HG03521 (cell line): ENCODE measurements at regions not wholly inside any gene's neighbourhood (a gene's known extent, or its start where the extent isn't known, plus 50 kb on each side); places are given as distances from the start of the nearest gene placed in this dataset.

Source experiments
- ATAC-seq: cut with Tn5 transposase; IDR thresholded peaks from one replicate; pipeline ENCODE4 v1.9.1; 2021; ENCODE audit warnings: mild to moderate bottlenecking, moderate library complexity; ENCODE audit not compliant: unreplicated experiment

DNA sequence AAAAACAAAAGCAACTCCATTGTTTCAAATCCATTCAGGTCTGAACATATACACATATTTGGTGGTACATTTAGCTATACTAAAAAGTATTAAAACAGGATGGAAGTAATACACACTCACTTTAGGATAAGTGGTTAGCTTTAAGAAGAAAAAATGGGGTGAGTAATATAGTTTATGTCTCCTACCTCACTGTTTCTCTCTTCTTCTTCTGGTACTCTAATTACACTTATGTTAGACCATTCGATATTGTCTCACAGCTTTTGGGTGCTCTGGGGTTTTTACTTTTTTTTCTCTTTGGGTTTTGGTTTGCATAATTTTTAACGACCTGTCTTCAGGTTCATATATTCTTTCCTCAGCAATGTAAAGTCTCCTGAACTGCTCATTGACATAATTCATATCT lies 75.4 kb upstream of the AKAP13 start:
- no peak for ATAC-seq

DNA sequence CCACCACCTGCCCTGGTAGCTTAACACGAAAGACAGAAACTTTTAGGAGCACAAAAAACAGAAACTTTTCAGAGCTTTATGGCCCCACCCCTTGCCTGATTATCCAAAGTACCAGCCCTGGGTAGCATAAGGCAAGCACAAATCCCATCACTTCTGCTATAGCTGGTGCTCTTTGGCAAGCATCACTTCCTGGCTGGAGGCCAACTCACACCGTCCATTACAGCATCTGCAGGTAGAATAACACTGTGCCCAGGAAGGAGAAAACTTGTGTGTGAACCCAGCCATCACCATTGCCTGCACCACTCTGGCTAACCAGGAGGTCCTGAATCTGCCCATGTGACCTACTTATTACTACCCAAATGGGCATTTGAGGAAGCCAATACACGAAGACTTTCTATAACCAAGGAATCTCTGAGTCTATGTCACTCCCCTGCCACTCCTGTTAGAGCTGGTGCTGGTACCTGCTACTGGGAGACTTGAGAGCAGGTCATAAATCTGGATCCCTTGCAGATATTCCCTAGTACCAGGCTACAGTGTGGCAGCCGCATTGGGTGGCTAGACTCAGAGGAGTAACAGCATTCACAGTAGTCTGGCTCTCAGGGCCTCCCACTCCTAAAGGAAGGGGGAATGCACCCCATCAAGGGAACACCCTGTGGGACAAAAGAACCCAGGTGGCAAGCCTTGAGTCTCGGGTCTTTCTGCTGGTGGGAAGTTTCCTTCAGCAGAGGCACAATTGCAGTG lies 73.3 kb upstream of the AKAP13 start:
- ATAC-seq = no peak

DNA sequence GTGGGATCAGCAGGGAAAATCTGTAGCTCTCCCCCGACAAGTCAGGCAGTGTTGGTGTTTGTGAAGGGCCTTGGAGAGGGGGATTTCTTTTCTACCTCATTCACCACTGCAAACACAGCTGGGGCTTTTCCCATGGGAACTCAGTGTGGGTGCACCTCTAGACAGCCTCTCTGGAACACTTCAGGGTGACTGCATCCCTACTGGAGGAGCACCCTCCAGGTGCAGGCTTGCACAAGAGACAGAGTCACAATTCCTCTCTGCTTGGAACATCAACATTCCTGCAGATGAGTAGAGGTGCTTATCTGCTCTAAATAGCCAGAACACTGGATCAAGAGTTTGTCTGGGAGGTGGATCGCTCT lies 72.7 kb upstream of the AKAP13 start:
- no peak for ATAC-seq

DNA sequence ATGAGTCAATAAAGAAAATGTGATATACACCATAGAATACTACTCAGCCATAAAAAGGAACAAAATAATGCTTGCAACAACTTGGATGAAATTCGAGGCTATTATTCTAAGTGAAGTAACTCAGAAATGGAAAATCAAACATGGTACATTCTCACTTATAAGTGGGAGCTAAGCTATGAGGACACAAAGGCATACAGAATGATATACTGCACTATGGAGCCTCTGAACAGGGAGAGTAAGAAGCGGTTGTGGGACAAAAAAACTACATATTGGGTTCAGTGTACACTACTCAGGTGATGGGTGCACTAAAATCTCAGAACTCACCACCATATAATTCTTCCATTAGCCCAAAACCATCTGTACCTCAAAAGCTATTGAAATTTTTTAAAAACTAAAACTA lies 68.8 kb upstream of the AKAP13 start:
- no peak for ATAC-seq

DNA sequence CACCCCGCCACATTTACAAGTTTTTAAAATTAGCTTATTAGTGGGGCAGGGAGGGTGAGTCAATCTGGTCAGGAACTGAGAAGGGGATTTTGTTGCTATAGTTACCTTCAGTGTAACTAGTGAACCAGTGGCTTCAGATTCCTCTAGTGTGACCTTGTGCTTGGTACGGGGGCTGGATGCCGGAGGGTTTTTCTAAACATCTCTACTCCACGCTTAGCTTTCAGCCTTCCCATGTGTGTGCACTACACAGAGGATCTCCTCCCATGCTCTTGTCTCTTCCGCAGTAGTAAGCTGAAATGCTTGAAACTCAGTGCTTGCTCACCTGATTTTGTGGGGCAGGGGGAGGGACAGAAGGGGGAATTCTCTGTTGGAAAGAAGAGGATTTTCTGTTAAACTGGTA lies 67.9 kb upstream of the AKAP13 start:
- peak; percentile 94 for ATAC-seq

DNA sequence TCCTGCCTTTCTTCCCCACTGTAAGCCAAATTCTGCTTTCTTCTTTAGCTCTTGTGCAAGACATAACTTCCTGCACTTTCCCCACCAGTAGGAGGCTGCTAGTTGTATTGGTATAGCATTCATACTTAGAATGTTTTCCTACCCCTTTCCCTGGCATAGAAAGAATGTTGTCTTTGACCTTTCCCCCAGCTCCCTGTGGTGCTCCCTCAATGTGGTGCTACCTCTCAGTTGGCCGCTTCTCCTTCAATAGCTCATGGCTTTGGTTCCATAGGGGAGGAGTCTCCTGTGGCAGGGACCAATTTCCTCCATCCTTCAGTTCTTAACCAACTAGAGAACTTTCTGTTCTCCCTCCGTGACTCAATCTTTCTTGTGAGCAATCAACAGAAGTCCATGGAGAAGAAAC lies 67.5 kb upstream of the AKAP13 start:
- ATAC-seq = no peak

DNA sequence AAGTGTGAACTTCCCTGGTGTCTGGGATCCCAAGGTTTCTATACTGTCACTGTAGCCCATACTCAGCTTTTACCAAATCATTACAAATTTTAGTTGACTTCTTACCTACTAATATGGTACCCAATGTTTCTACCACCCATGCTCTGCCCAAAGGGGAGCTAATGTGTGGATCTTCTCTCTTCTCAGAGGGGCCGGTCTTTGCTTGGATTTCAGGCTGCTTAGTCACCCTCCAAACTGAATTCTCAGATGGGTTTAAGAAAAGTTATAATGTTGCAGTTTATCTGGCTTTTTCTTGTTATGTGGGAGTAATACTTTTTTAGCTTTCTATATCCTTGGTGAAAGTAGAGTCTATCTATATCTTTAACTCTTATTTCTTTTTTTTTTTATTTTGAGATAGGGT lies 67.1 kb upstream of the AKAP13 start:
- no peak for ATAC-seq

DNA sequence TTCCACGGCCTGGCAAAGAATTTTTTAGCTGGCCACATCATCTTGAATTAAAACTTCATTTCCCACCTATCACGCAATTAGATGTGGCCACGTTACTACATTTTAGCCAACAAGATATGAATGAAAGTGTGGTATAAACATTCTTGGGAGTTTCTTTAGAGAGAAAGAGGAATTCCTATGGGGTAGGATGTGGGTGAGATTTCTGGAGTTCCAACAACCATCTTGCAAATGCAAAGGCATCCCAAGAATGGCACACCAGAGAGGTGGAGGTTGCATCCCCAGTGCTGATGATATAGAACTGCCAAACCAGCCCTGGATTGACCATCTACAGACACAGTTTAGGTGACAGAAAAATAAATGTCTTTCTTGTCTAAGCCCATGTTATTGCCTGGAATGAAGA lies 66.3 kb upstream of the AKAP13 start:
- ATAC-seq = no peak

DNA sequence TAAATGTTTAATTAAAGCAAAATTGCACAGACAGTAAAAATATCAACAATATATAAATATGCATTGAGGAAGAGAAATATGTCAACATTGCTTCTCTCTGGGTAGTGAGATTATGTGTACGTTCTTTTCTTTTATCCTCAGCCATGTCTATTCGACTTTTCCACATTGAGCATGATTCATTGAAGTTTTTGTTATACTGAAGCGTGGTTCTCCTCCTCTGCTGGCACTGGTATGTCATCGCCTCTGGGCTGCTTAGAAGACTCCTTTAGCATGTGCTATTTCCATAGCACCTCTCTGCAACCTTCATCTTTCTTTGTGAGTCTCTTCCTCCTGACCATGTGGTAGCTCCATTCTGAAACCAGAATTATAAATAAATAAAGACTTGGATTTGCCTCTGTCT lies 65.8 kb upstream of the AKAP13 start:
- no peak for ATAC-seq

DNA sequence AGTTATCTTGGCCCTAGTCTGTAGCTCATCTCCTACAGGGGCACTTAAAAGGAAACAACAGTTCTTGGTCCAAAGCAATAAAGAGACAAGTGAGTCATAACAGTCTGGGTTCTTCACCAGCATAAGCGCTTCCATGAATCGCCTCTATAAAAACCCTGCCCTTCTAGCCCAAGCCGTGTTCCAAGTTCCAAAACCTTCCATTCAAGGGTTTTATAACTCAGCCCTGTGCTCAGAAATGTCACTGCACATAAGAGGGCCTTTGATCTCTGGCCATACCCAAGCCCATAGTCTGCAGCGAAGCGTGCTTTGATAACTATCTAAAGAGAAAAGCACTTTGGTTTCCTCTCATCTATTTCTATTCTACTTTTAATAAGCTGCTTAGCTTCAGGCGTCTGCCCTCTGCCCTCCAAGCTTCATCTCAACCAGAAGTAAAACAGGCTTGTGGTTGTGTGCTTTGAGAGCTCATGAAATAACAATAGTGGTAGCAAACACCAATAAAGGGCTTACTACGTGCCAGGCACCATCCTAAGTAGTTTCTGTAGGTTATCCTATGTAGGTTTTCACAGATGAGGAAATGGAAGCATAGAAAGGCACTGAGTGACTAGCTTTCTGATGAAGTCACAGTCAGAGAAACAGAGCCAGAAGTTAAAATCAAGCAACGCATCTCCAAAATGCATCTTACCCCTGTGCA lies 64.0 kb upstream of the AKAP13 start:
- no peak for ATAC-seq

DNA sequence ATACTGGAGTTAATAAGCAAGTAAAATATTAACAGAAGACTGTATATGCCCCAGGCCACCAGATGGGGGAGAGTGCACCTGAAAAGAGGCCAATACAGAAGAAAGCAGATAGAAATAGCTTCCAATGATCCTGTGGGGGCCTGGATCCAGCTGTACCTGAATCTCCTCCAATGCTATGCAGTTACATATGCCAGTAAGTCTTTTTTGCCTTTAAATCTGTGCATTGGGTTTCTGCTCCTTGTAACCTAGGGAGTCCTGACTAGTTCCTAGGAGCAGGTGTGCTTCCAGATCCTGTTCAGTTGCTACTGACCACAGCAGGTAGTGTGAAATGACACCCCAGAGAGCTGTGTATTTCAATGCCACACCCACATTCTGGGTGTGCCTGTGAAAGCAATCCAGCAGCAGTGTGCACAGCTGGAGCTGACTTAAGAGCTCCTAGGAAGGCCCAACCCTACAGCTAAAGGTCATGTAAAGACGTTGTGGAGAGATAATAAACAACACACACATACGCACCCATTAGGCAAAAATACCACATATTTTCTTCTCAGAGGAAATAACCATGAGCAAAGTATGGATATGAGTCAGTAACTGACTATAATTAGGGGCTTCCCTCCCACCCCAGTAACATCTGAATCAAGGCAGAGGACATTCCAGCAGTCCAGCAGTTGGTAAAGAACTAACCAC lies 62.2 kb upstream of the AKAP13 start:
- peak; percentile 88 for ATAC-seq

DNA sequence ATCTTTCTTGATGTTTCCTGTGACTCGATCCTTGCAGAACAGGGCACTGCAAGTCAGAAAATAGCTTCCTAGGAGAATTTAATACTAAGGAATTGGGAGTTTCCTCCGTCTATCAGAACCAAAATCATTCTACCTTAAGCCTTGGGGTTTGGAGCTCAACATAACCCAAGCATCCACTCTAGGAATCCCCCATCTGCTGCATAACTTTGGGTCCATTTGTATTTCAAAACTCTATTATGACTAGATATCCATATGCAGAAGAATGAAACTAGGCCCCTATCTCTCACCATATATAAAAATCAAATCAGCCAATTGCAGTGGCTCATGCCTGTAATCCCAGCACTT lies 61.7 kb upstream of the AKAP13 start:
- ATAC-seq = no peak

DNA sequence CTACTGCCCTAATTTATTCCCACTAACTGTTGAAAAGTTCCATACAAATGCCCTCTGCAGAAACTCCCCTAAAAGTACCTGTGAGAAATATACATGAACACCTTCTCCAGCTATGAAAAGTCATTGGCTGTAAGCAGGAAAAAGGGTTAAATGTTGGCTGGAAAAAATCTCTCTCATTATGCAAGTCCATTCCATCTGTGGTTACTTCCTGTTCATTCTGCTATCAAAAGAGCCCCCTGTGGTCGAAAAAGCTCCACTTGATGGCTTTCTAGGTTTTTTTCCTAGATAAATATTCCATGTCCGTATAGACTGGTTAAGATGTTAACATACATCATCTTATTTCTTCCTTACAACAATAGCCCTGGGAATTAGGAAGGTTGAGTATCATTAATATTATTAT lies 56.2 kb upstream of the AKAP13 start:
- ATAC-seq = no peak

DNA sequence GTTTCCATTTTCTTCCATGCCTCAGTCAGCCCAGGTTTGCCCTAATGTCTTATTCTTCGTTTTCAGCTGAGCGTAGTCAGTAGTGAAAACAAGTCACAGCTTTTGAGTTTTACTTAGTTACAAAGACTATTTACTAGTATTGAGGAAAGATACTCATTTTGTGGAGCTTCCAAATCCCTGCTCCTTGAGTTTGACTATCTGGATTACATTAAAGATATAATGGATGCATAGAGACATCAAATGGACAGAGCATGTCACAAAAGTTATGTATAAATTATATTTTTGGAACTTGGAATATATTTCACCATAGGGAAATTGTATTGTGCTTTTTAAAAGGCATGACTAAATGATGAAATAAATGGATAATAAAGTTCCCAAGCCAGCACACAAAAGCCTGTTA lies 54.6 kb upstream of the AKAP13 start:
- ATAC-seq = no peak

DNA sequence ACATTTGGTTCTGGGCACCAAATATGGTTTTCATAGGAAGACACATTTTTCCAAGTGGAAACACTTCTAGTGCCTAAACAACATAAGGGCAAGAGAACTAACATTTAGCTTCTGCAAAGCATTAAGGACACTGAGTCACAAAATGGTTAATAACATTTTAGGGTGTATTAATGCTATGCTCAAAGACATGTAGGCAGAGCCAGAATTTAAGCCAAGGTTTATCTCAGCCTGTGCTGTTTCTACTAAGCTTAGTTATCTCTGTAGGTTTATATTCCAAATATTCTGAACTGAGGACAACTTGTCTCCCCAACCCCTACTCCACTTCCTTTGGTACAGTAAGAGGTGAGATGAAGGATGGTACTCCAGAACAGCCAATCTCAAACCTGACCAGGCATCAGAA lies 54.1 kb upstream of the AKAP13 start:
- no peak for ATAC-seq

DNA sequence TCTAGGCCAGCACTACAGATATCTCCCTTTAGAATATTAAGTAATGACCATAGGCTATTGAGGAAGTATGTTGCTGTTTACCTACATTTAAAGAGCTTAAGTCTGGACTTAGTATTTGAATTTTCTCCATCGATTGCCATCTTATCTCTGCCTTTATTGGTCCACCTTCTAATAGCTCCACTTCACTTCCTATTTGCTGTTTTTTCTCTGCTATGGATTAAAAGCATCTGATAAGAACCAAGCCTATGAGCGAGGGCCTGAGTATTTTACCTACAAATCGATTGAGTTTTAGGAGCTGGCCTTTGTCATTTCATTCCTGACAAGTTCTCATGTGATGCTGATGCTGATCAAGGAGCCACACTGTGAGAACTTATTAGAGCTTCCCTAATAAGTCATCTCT lies 52.6 kb upstream of the AKAP13 start:
- no peak for ATAC-seq

DNA sequence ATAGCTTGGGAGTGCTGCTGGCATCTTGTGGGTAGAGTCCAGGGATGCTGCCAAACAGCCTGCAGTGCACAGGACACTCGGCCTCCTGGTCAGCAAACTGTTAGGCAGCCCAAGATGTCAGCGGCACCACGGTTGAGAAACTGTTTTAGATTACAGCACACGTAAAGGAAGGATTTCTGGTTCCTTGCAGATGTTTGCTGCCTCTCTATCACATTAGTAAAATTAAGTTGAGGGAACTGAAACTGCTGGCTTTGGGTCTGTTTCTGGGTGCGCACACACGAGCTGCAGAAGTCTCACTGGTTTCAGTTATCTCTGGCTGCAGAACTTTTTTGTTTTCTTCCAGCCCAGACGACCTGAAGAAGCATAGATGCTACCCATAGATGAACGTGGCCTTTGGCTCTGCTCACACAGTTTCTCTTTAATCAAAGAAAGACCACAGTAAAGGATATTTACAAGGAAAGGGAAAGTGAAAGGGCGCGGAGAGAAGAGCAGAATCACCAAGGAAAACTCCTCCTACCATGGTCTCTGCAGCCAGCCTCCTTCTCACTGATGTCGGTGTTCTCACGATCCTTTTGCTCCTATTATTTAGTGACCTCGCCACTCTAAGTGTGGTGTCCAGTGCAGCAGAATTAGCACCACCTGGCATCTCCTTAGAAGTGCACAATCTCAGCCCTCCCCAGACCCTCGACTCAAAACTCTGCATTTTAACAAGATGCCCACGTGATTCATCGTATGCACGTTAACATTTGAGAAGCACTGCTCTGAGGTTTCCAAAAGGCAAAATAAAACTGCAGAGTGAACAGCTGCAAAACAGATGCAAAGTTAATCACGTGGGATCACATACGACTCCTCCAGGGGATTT lies 50.6 kb upstream of the AKAP13 start:
- peak; percentile 50 for ATAC-seq
